Hepatocyte (in vitro differentiated cells): ENCODE measurements at regions not wholly inside any gene's neighbourhood (a gene's known extent, or its start where the extent isn't known, plus 50 kb on each side); places are given as distances from the start of the nearest gene placed in this dataset.

Source experiments
- CTCF ChIP-seq: fragments of 200-600 bp; sonication (generic); IDR thresholded peaks from 2 replicates; pipeline ENCODE4 v1.5.1; 2016; ENCODE audit warnings: antibody characterized with exemption, mild to moderate bottlenecking; ENCODE audit not compliant: poor library complexity
- EZH2 ChIP-seq: fragments of 200-600 bp; sonication (generic); IDR thresholded peaks from 2 replicates; pipeline ENCODE4 v1.6.1; 2016; ENCODE audit warnings: antibody characterized with exemption, mild to moderate bottlenecking, borderline replicate concordance

- TF ChIP-seq CTCF (no peak), EZH2 (no peak)
Measured at GRCh38 chr20:53691811-53692192, 98.2 kb upstream of the ZNF217 start.
